ENCODE measurements at regions not wholly inside any gene's neighbourhood (a gene's known extent, or its start where the extent isn't known, plus 50 kb on each side); places are given as distances from the start of the nearest gene placed in this dataset.

- TF ChIP-seq REST (IDR thresholded peaks at IDR 0.05) = no peak
- TF ChIP-seq BCL3 (IDR thresholded peaks at IDR 0.05) = no peak
- no peak for TF ChIP-seq CTCF (IDR thresholded peaks at IDR 0.05)
- no peak for TF ChIP-seq CEBPB (IDR thresholded peaks at IDR 0.05)
- no peak for TF ChIP-seq RAD21 (conservative IDR thresholded peaks at IDR 0.05 in 1 of 2, IDR thresholded peaks at IDR 0.05 in 1 of 2)
- TF ChIP-seq POLR2A (IDR thresholded peaks at IDR 0.05; ENCODE audit: low read length) = no peak
- no peak for TF ChIP-seq CHD2 (IDR thresholded peaks at IDR 0.05; ENCODE audit: low read length, partially characterized antibody)
- no peak for TF ChIP-seq PHF8 (IDR thresholded peaks at IDR 0.05; ENCODE audit: borderline replicate concordance, low read depth)
- TF ChIP-seq ELK1 (IDR thresholded peaks at IDR 0.05; ENCODE audit: low read depth, low read length) = no peak
- TF ChIP-seq CHD4 (IDR thresholded peaks at IDR 0.05; ENCODE audit: borderline replicate concordance) = no peak
- no peak for TF ChIP-seq MAZ (IDR thresholded peaks at IDR 0.05; ENCODE audit: borderline replicate concordance, low read depth, low read length)
- TF ChIP-seq FOXS1 (CRISPR knock-in tag; IDR thresholded peaks at IDR 0.05) = no peak
Observed at GRCh38 chr5:9817819-9818218, 187.7 kb upstream of the TAS2R1 start.
